GM20000 (cell line): ENCODE measurements at regions not wholly inside any gene's neighbourhood (a gene's known extent, or its start where the extent isn't known, plus 50 kb on each side); places are given as distances from the start of the nearest gene placed in this dataset.
"Not testable (repeated sequence)": the region's sequence is repeated elsewhere in the genome, so short reads cannot be mapped to it uniquely, and the experiment has no call there.

Experiments used
- DNase-seq: peaks from one replicate; pipeline ENCODE4 v3.0.0; 2012; ENCODE audit warnings: low spot score
- TF ChIP-seq, protein P1 (sequence below): IDR thresholded peaks from 2 replicates; pipeline ENCODE4 v1.5.1; 2012; ENCODE audit warnings: mild to moderate bottlenecking, control low read depth; ENCODE audit errors: extremely low read depth, missing control alignments

DNA sequence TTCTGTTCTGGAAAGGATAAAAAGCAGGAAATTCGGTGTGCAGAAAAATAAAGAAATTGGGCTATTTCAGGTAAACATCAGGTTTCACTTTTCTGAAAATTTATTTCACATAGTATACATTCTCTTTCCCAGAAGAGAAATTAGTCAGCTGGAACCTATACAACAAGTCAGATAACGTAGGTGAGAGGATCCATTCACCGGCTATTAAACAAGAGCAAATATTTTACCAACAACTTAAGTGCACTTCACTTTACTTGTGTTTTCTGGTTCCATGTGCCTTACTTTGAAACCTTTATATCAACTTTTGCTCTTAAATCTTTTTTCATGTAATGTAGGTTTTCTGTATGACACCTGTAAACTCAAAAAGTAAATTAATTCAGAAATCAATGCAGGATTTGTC lies 839.7 kb downstream of the CDH11 start:
- TF ChIP-seq, protein P1, sequence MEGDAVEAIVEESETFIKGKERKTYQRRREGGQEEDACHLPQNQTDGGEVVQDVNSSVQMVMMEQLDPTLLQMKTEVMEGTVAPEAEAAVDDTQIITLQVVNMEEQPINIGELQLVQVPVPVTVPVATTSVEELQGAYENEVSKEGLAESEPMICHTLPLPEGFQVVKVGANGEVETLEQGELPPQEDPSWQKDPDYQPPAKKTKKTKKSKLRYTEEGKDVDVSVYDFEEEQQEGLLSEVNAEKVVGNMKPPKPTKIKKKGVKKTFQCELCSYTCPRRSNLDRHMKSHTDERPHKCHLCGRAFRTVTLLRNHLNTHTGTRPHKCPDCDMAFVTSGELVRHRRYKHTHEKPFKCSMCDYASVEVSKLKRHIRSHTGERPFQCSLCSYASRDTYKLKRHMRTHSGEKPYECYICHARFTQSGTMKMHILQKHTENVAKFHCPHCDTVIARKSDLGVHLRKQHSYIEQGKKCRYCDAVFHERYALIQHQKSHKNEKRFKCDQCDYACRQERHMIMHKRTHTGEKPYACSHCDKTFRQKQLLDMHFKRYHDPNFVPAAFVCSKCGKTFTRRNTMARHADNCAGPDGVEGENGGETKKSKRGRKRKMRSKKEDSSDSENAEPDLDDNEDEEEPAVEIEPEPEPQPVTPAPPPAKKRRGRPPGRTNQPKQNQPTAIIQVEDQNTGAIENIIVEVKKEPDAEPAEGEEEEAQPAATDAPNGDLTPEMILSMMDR: no peak
- no peak for DNase-seq

DNA sequence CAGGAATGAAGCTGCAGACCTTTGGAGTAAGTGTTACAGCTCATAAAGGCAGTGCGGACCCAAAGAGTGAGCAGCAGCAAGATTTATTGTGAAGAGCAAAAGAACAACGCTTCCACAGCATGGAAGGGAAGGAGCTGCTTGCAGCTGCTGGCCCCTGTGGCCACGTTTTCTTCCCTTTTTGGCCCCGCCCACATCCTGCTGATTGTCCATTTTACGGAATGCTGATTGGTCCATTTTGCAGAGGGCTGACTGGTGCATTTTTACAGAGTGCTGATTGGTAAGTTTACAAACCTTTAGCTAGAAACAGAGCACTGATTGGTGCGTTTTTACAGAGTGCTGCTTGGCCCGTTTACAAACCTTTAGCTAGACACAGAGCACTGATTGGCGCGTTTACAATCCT lies 841.5 kb downstream of the CDH11 start:
- no peak for DNase-seq
- TF ChIP-seq, protein P1: no peak

DNA sequence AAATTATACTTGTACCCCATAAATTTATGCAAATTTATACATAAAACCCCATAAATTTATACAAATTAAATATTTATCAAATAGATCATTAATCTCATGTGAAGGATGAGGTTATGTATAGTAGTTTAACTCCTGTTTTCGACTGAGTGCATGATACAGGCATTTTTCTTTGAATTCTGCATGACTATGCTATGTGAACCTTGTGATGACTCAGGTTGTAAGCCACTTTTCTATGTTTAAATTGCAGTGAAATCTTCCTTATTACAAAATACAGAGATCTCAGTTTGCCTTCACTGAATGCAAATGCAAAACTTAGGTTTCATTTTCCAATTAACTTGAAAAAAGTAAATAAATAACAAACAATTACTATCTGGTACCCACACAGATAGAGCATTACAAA lies 843.7 kb downstream of the CDH11 start:
- TF ChIP-seq, protein P1: no peak
- no peak for DNase-seq

DNA sequence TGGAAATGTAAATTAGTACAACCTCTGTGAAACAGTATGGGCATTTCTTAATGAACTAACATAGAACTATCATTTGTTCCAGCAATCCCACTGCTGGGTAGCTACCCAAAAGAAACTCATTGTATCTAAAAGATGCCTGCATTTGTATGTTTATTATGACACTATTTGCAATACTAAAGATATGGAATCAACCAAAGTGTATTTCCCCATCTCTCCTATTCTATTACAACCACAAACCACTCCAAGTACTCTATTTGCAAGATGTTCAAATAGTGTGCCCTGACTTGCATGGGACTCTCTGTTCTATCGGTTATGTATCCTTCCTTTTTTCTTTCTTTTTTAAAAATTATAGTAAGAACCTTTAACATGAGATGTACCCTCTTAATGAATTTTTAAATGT lies 845.2 kb downstream of the CDH11 start:
- DNase-seq: no peak
- TF ChIP-seq, protein P1: no peak

DNA sequence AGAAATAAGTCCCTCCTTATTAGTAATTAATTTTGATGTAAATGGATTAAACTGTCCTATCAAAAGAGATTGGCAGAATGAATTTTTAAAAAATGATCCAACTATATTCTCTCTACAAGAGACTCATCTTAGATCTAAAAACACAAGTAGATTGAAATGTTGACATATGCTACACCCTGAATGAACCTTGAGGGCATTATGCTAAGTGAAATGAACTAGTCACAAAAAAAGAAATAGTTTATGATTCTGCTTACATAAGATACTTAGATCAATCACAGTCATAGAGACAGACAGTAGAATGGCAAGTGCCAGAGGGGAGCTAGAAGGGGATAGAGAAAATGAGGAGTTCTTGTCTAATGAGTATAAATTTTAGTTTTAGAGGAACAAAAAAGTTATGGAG lies 849.8 kb downstream of the CDH11 start:
- no peak for DNase-seq
- TF ChIP-seq, protein P1: no peak

DNA sequence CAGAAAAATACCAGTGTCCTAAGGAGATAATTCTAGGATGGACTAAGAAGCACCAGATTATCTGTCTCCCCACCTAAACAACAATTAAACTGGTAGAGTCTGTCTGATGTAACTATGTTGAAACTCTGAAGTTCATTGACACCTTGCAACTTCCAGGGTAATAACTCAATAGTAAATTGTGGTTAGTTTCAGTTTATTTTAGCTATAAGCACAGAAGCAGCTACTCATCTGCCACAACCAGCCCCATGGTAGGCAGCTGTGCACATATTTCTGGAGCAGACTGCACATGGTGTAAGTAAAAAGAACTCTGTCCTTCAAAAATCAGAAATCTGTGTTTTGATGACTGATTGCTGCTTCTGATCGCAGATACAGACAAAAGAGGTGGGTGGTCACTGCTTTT lies 852.1 kb downstream of the CDH11 start:
- TF ChIP-seq, protein P1: no peak
- DNase-seq: no peak

DNA sequence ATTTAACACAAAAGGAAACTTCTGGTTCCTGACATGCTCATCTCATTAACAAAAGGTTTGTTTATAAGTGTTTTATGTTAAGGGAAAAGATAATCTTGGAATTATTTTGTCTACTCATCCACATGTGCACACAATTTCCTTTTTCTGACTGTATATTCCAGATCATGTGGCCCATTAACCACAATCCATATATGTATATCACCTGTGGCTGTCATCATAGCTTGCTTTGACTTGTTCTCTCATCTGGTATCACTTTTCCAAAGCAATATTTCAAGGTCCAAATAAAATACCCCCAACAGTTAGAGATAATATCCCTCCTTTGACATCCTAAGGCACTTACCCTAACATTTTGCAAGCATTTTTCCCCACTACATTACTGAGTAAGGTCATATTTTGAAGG lies 856.1 kb downstream of the CDH11 start:
- TF ChIP-seq, protein P1: no peak

DNA sequence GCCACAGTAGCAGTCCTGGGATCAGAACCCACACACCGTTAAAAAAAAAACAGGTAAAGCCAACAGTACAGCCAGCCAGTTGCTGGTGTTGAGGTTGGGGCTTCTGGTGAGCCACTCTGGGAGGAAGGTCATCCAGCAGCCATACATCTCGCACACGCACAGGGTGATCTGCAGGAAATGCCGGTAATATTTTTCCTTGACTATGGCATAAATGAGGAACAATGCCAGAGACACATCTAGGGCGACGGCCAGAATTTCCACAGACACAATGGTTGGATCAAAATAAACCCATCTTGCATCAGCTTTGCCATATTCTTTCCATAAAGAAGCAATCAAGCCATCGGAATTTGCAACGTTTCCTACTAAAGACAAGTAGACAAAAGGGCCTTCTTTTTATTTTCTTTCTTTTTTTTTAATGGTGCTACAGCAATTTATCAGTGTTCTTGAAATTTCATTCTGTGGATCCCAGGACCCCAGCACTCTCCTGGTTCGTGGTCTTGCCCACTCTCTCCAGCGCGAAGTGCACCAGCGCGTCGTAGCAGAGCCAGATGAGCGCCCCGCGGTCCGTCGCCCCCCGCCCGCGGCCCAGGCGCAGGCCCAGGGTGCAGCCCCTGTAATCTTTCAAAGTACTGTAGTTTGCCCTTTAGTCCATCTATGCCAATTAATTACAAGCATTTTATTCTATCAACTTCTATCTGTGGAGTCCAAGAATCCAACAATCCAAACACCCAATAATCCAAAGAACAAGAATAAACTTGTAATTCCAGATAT lies 861.0 kb downstream of the CDH11 start:
- not testable (repeated sequence) for DNase-seq

More for the DNA sequence above, 856.1 kb downstream of the CDH11 start:
- DNase-seq: no peak
